HL-60 (cell line): ENCODE measurements at regions not wholly inside any gene's neighbourhood (a gene's known extent, or its start where the extent isn't known, plus 50 kb on each side); places are given as distances from the start of the nearest gene placed in this dataset.
"Not testable (repeated sequence)": the region's sequence is repeated elsewhere in the genome, so short reads cannot be mapped to it uniquely, and the experiment has no call there.

Experiments
- DNase-seq, 2 experiments: peaks; one replicate each; pipeline ENCODE4 v3.0.0-alpha.2; 2010 to 2020; ENCODE audit warnings: low read depth in 1 of 2, low spot score in 1 of 2
- H3K27ac ChIP-seq: fragments of 250-450 bp; sonication (Bioruptor Pico); replicated peaks from 2 replicates; pipeline ENCODE4 v1.5.1; 2020; ENCODE audit warnings: mild to moderate bottlenecking, moderate library complexity
- H3K27me3 ChIP-seq: fragments of 250-450 bp; sonication (Bioruptor Pico); 2 replicates; pipeline ENCODE4 v1.5.1; 2021; ENCODE audit warnings: mild to moderate bottlenecking, moderate library complexity; ENCODE audit not compliant: insufficient read depth, poor library complexity, severe bottlenecking
- H3K4me3 ChIP-seq: replicated peaks from 2 replicates; pipeline ENCODE4 v1.5.1; 2011; ENCODE audit warnings: mild to moderate bottlenecking, control low read depth, low read length; ENCODE audit not compliant: insufficient read depth
- GABPA ChIP-seq: IDR thresholded peaks from 2 replicates; pipeline ENCODE4 v1.6.1; 2012; ENCODE audit warnings: low read depth
- POLR2AphosphoS5 ChIP-seq: IDR thresholded peaks from 2 replicates; pipeline ENCODE4 v1.6.1; 2012; ENCODE audit warnings: low read depth
- SPI1 ChIP-seq: IDR thresholded peaks from 2 replicates; pipeline ENCODE4 v1.6.1; 2012; ENCODE audit warnings: low read depth, mild to moderate bottlenecking, borderline replicate concordance
- TF ChIP-seq, protein P1 (sequence below): IDR thresholded peaks from 2 replicates; pipeline ENCODE4 v1.6.1; 2012; ENCODE audit warnings: low read depth; ENCODE audit not compliant: insufficient replicate concordance
- TF ChIP-seq, protein P2 (sequence below): IDR thresholded peaks from one replicate; pipeline ENCODE4 v1.5.1; 2011; ENCODE audit warnings: low read length, control low read depth, inconsistent platforms; ENCODE audit not compliant: insufficient read depth

DNA sequence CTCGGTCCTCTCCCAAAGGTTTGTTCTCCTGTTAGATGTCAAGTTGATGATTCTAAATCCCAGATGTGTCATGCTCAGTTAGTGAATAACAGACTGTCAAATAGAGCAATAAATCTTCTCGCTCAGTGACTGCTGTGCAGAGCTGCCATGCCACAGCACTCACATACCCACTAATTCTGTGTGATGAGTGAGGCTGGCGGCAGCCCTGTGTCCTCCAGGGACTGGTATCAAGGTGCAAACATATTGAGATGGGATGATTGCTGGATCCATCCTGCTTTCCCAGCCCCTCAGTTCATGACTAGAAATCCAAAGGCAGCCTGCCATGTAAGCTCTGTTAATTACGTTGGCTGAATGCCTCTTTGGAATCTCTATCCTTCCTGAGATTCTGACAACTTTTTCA lies 103.9 kb downstream of the OLIG3 start:
- DNase-seq = no peak
- H3K27me3 ChIP-seq = no peaks in the 10 kb centered on the region
- no peak overlapping the region for H3K4me3 ChIP-seq
- TF ChIP-seq, protein P1, sequence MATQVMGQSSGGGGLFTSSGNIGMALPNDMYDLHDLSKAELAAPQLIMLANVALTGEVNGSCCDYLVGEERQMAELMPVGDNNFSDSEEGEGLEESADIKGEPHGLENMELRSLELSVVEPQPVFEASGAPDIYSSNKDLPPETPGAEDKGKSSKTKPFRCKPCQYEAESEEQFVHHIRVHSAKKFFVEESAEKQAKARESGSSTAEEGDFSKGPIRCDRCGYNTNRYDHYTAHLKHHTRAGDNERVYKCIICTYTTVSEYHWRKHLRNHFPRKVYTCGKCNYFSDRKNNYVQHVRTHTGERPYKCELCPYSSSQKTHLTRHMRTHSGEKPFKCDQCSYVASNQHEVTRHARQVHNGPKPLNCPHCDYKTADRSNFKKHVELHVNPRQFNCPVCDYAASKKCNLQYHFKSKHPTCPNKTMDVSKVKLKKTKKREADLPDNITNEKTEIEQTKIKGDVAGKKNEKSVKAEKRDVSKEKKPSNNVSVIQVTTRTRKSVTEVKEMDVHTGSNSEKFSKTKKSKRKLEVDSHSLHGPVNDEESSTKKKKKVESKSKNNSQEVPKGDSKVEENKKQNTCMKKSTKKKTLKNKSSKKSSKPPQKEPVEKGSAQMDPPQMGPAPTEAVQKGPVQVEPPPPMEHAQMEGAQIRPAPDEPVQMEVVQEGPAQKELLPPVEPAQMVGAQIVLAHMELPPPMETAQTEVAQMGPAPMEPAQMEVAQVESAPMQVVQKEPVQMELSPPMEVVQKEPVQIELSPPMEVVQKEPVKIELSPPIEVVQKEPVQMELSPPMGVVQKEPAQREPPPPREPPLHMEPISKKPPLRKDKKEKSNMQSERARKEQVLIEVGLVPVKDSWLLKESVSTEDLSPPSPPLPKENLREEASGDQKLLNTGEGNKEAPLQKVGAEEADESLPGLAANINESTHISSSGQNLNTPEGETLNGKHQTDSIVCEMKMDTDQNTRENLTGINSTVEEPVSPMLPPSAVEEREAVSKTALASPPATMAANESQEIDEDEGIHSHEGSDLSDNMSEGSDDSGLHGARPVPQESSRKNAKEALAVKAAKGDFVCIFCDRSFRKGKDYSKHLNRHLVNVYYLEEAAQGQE = no peak
- TF ChIP-seq GABPA (no peak), POLR2AphosphoS5 (no peak), SPI1 (no peak)
- TF ChIP-seq, protein P2, sequence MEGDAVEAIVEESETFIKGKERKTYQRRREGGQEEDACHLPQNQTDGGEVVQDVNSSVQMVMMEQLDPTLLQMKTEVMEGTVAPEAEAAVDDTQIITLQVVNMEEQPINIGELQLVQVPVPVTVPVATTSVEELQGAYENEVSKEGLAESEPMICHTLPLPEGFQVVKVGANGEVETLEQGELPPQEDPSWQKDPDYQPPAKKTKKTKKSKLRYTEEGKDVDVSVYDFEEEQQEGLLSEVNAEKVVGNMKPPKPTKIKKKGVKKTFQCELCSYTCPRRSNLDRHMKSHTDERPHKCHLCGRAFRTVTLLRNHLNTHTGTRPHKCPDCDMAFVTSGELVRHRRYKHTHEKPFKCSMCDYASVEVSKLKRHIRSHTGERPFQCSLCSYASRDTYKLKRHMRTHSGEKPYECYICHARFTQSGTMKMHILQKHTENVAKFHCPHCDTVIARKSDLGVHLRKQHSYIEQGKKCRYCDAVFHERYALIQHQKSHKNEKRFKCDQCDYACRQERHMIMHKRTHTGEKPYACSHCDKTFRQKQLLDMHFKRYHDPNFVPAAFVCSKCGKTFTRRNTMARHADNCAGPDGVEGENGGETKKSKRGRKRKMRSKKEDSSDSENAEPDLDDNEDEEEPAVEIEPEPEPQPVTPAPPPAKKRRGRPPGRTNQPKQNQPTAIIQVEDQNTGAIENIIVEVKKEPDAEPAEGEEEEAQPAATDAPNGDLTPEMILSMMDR = no peak
- H3K27ac ChIP-seq = no peak overlapping the region

GRCh38 chr6:137389150-137389704 lies 105.0 kb downstream of the OLIG3 start:
- TF ChIP-seq POLR2AphosphoS5 (peak; percentile 52; the same call in 1 of the 2 replicates), SPI1 (peak; percentile 67; the same call in 1 of the 2 replicates)
- TF ChIP-seq, protein P1 = no peak
- TF ChIP-seq, protein P2 = no peak
- no peaks in the 10 kb centered on the region for H3K27me3 ChIP-seq
- no peak overlapping the region for H3K27ac ChIP-seq
- DNase-seq = peak; percentile 27 to 91
- no peak overlapping the region for H3K4me3 ChIP-seq

- no peak for TF ChIP-seq SPI1
- TF ChIP-seq POLR2AphosphoS5 = no peak
- TF ChIP-seq, protein P2 = no peak
- TF ChIP-seq GABPA = no peak
- no peak overlapping the region for H3K27ac ChIP-seq
- no peak for DNase-seq
- no peak overlapping the region for H3K4me3 ChIP-seq
- no peaks in the 10 kb centered on the region for H3K27me3 ChIP-seq
Measured at GRCh38 chr6:137387096-137387764, 107.0 kb downstream of the OLIG3 start.

DNA sequence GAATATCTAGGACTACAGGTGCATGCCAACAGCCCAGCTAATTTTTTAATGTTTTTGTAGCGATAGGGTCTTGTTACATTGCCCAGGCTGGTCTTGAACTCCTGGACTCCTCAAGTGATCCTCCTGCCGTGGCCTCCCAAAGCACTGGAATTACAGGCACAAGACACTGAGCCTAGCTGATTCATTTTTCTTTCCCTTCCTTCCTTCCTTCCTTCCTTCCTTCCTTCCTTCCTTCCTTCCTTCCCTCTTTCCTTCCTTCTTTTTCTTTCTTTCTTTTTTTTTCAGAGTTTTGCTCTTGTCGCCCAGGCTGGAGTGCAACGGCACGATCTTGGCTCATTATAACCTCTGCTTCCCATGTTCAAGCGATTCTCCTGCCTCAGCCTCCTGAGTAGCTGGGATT lies 110.9 kb downstream of the OLIG3 start:
- not testable (repeated sequence) for H3K27me3 ChIP-seq

More for the DNA sequence above, 110.9 kb downstream of the OLIG3 start:
- DNase-seq, H3K4me3 ChIP-seq, H3K27ac ChIP-seq: not testable (repeated sequence)
